ENCODE measurements at regions not wholly inside any gene's neighbourhood (a gene's known extent, or its start where the extent isn't known, plus 50 kb on each side); places are given as distances from the start of the nearest gene placed in this dataset.

DNA sequence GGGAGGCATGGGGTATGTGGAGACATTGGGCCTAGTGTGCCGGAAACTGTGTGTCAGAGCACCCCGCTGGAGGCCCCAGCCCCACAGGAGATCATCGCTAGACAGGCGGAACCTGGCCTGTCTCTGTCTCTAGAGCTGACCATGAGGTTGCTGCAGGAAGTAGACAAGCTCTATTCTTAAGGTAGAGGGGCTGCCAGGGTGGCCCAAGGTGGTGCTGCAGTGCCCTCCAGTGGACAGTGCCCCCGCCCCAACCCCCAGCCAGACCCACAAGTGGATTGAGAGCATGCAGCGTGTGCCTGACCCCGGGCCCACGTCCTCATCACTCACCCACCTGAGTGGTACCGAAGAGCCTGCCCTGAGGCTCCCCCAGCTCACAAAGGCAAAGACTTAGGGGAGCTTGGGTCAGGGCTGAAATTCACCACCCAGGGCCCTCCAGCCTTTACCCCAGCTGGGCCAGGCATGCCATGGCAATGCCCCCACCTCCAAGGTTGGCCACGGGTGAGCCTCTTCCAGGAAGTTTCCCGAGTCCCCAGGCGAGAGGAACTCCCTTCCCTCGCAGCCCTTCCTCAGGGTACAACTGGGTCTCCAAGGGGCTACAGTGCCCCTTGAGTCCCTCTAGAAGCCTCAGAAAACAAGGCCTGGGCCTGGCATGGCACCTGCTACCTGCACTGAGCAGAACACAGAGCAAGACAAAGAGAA is 155.0 kb downstream of the TTC32 start:
- Histone ChIP-seq H3K27ac (peak overlapping the region; percentile 76), H3K4me3 (no peak overlapping the region), H3K9me3 (no peaks in the 10 kb centered on the region), H3K4me1 (peaks cover 15 to 34% of the 10 kb centered on the region in 2 donors), H3K36me3 (no peaks in the 10 kb centered on the region), H3K27me3 (no peaks in the 10 kb centered on the region)
- TF ChIP-seq, protein P1, sequence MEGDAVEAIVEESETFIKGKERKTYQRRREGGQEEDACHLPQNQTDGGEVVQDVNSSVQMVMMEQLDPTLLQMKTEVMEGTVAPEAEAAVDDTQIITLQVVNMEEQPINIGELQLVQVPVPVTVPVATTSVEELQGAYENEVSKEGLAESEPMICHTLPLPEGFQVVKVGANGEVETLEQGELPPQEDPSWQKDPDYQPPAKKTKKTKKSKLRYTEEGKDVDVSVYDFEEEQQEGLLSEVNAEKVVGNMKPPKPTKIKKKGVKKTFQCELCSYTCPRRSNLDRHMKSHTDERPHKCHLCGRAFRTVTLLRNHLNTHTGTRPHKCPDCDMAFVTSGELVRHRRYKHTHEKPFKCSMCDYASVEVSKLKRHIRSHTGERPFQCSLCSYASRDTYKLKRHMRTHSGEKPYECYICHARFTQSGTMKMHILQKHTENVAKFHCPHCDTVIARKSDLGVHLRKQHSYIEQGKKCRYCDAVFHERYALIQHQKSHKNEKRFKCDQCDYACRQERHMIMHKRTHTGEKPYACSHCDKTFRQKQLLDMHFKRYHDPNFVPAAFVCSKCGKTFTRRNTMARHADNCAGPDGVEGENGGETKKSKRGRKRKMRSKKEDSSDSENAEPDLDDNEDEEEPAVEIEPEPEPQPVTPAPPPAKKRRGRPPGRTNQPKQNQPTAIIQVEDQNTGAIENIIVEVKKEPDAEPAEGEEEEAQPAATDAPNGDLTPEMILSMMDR (IDR thresholded peaks at IDR 0.05): peak; percentile 15 to 47 (median 29)
- DNase-seq (ENCODE audit: low spot score in 2 of 2): peak in 1 of 2 donors; percentile 67
- intact Hi-C loops (cut with DNase I): loop anchor here (5.0 kb wide), 1 partner anchor 389 kb away; the partner anchor contains the start of gene OSR1

DNA sequence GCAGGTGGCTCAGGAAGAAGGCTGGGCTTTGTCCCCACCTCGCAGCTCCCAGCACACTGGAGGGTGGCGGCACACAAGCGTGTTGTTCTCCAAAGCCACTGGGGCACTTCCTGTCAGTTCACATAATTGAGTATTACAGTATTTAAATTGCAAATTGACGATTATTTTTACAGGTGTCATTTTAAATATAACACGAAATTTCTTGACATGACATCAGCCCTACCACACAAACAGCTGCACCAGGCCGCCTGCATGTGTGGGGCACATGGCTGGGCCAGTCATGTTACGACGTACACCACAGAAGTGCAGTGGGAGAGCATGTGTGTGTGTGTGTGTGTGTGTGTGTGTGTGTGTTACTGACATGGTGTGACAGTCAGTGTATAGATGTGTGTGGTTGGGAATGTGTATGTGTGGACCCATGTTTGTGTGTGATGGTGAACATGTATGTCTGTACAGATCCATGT is 155.6 kb downstream of the TTC32 start:
- H3K4me1 ChIP-seq: peaks cover 12 to 29% of the 10 kb centered on the region in 2 donors
- DNase-seq (ENCODE audit: low spot score in 2 of 2): peak in 1 of 2 donors; percentile 53
- peak overlapping the region in 1 of 2 donors; percentile 76 for H3K27ac ChIP-seq

DNA sequence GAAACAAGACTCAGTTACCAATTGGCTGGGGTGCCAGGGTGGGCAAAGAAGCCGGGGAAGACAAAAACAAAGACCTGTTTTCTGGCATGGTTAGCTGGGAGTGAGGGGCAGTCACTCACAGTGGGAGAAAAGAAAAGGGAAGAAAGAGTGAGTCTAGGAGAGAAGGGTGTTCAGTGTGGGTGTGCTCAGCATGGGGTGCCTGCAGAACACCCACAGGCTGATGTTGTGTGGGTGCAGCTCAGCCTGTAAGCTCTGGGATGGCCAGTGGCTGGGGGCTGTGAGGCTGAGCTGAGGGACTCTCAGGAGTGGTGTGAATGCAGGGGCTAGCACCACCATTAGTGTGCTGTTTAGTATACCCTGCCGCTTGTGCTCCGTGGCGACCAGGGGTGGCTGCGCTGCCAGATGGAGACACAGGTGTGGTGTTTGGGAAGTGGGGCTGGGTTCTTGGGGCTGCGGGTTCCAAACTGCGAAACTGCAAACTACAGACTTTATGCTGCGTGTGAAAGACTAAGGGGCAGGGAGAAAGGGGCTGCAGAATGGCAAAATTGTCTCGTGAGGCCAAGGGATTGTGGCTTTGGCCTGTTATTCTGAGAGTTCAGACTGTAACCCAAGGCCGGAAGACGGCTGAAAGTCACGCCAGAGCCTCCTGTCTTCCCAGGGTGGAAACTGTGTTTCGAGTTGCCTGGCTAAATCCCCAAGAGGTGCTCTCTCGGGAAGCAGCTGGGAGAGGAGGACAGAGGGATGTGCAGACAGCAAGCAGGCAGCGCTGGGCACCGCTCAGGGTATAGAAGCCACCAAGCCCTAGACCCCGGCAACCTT is 156.3 kb downstream of the TTC32 start:
- peak overlapping the region in 1 of 2 donors; percentile 76 for H3K27ac ChIP-seq
- H3K9me3 ChIP-seq: no peaks in the 10 kb centered on the region
- intact Hi-C loops (cut with DNase I): loop anchor here (5.0 kb wide), 1 partner anchor 388 kb away; the partner anchor contains the start of gene OSR1
- no peaks in the 10 kb centered on the region for H3K27me3 ChIP-seq
- peaks cover 10 to 27% of the 10 kb centered on the region in 2 donors for H3K4me1 ChIP-seq
- TF ChIP-seq, protein P1 (IDR thresholded peaks at IDR 0.05): no peak
- no peaks in the 10 kb centered on the region for H3K36me3 ChIP-seq
- H3K4me3 ChIP-seq: no peak overlapping the region
- DNase-seq (ENCODE audit: low spot score in 2 of 2): peak in 1 of 2 donors; percentile 55

More for the DNA sequence above, 155.6 kb downstream of the TTC32 start:
- intact Hi-C loops (cut with DNase I): loop anchor here (5.0 kb wide), 1 partner anchor 389 kb away; the partner anchor contains the start of gene OSR1
- Histone ChIP-seq H3K27me3 (no peaks in the 10 kb centered on the region), H3K9me3 (no peaks in the 10 kb centered on the region), H3K4me3 (no peak overlapping the region), H3K36me3 (no peaks in the 10 kb centered on the region)
- TF ChIP-seq, protein P1 (IDR thresholded peaks at IDR 0.05): no peak

DNA sequence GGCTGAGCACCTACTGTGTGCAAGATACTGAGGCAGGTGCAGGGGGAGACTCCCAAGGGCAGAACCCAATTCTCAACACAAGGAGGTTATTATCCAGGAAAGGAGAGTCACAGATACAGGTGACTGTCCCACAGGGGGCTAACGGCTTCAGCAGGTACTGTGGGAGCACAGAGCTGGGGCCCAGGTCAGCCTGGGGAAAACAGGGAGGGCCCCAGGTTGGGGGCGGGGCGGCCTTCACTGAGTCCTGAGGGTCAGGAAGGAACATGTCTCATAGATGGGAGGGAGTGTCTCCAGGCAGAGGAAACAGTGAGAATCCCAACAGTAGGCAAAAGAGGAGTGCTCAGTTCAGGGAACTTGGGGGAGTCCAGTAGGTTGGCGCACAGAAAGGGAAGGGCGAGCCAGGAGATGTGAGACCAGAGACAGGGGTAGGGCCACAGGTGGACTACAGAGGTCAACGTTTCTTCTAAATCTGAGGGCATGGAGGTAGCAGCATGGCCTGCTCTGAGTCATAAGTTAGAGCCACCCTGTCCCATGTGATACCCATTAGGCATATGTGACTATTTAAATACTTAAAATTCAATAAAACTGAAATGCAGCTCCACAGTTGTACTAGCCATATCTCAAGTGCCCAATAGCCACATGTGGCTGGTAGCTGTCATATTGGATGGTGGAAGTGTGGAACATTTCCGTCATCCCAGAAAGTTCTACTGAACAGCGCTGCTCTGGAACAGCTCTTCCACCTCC is 157.2 kb downstream of the TTC32 start:
- H3K27me3 ChIP-seq: no peaks in the 10 kb centered on the region
- no peak overlapping the region for H3K4me3 ChIP-seq
- TF ChIP-seq, protein P1 (IDR thresholded peaks at IDR 0.05): no peak
- DNase-seq (ENCODE audit: low spot score in 2 of 2): peak in 1 of 2 donors; percentile 57
- intact Hi-C loops (cut with DNase I): loop anchor here (5.0 kb wide), 1 partner anchor 387 kb away; the partner anchor contains the start of gene OSR1
- H3K36me3 ChIP-seq: no peaks in the 10 kb centered on the region
- H3K9me3 ChIP-seq: no peaks in the 10 kb centered on the region
- peaks cover 12 to 29% of the 10 kb centered on the region in 2 donors for H3K4me1 ChIP-seq
- peak overlapping the region in 1 of 2 donors; percentile 16 for H3K27ac ChIP-seq

DNA sequence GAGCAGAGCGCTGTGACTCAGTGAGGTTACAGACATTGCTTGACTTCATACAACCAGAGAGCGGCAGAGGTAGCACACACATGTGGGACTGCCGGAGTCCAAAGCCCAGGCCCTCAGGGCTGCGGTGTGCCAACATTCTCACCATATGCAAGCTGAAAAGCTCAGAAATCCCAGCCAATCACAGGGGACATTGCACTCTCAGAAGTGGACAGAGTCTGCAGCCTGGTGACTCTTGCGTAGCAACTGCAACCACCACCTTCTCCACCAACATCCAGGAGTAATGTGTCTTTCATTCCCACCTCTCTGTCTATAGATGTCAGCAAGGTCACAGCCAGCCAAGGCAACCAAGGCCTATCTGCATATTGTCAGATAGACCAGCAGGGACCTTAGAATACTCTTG is 158.1 kb downstream of the TTC32 start:
- Histone ChIP-seq H3K36me3 (no peaks in the 10 kb centered on the region), H3K27me3 (no peaks in the 10 kb centered on the region), H3K4me3 (no peak overlapping the region), H3K27ac (peak overlapping the region; percentile 55 to 65), H3K9me3 (no peaks in the 10 kb centered on the region), H3K4me1 (peaks cover 18 to 37% of the 10 kb centered on the region in 2 donors)
- intact Hi-C loops (cut with DNase I): no loop called here
- TF ChIP-seq, protein P1 (IDR thresholded peaks at IDR 0.05): no peak
- peak in 1 of 2 donors; percentile 56 for DNase-seq (ENCODE audit: low spot score in 2 of 2)

Data from ascending aorta (tissue), 2 donors.